ENCODE measurements at regions not wholly inside any gene's neighbourhood (a gene's known extent, or its start where the extent isn't known, plus 50 kb on each side); places are given as distances from the start of the nearest gene placed in this dataset.

GRCh38 chr3:148604270-148605085, 93.2 kb upstream of the AGTR1 start:
- no peaks in the 10 kb centered on the region for H3K9me3 ChIP-seq (ENCODE audit: control insufficient read depth, insufficient read depth, low read length)
- no peak for TF ChIP-seq EZH2phosphoT487 (IDR thresholded peaks at IDR 0.05; ENCODE audit: borderline replicate concordance, low read length)
- TF ChIP-seq CTCF (IDR thresholded peaks at IDR 0.05; ENCODE audit: low read depth, low read length, poor library complexity, severe bottlenecking), result no peak
- no peaks in the 10 kb centered on the region for H4K20me1 ChIP-seq (ENCODE audit: control insufficient read depth, insufficient read depth, low read depth, low read length)
- H3K79me2 ChIP-seq (ENCODE audit: control insufficient read depth, low read length), result no peaks in the 10 kb centered on the region
- no peaks in the 10 kb centered on the region for H3K27me3 ChIP-seq (ENCODE audit: control insufficient read depth, low read length)
- H3K4me3 ChIP-seq (ENCODE audit: low read length), result no peak overlapping the region
- no peaks in the 10 kb centered on the region for H3F3A ChIP-seq (ENCODE audit: control insufficient read depth, insufficient read depth)
- no peaks in the 10 kb centered on the region for H3K36me3 ChIP-seq (ENCODE audit: control insufficient read depth, low read length)
- no peaks in the 10 kb centered on the region for H3K4me1 ChIP-seq (ENCODE audit: control insufficient read depth, low read length)
- H3K9me2 ChIP-seq (replicated peaks; ENCODE audit: control insufficient read depth, low read length), result no peaks in the 10 kb centered on the region
- H3K4me2 ChIP-seq (ENCODE audit: low read length), result no peak overlapping the region
- no peak overlapping the region for H3K27ac ChIP-seq (ENCODE audit: low read depth, low read length)

- no peak for TF ChIP-seq CTCF (IDR thresholded peaks at IDR 0.05; ENCODE audit: low read depth, low read length, poor library complexity, severe bottlenecking)
- Histone ChIP-seq H3K27me3 (ENCODE audit: control insufficient read depth, low read length) (no peaks in the 10 kb centered on the region), H4K20me1 (ENCODE audit: control insufficient read depth, insufficient read depth, low read depth, low read length) (no peaks in the 10 kb centered on the region), H3K4me1 (ENCODE audit: control insufficient read depth, low read length) (no peaks in the 10 kb centered on the region), H3K27ac (ENCODE audit: low read depth, low read length) (no peak overlapping the region), H3K79me2 (ENCODE audit: control insufficient read depth, low read length) (no peaks in the 10 kb centered on the region), H3F3A (ENCODE audit: control insufficient read depth, insufficient read depth) (no peaks in the 10 kb centered on the region), H3K4me2 (ENCODE audit: low read length) (no peak overlapping the region), H3K4me3 (ENCODE audit: low read length) (no peak overlapping the region), H3K36me3 (ENCODE audit: control insufficient read depth, low read length) (no peaks in the 10 kb centered on the region), H3K9me2 (replicated peaks; ENCODE audit: control insufficient read depth, low read length) (no peaks in the 10 kb centered on the region), H3K9me3 (ENCODE audit: control insufficient read depth, insufficient read depth, low read length) (no peaks in the 10 kb centered on the region)
Observed at GRCh38 chr3:148605521-148605920, 92.2 kb upstream of the AGTR1 start.

- Histone ChIP-seq H3F3A (ENCODE audit: control insufficient read depth, insufficient read depth) (no peaks in the 10 kb centered on the region), H3K27me3 (ENCODE audit: control insufficient read depth, low read length) (no peaks in the 10 kb centered on the region), H3K36me3 (ENCODE audit: control insufficient read depth, low read length) (no peaks in the 10 kb centered on the region), H3K27ac (ENCODE audit: low read depth, low read length) (no peak overlapping the region), H3K79me2 (ENCODE audit: control insufficient read depth, low read length) (no peaks in the 10 kb centered on the region), H3K4me2 (ENCODE audit: low read length) (no peak overlapping the region), H3K9me2 (replicated peaks; ENCODE audit: control insufficient read depth, low read length) (no peaks in the 10 kb centered on the region), H3K4me1 (ENCODE audit: control insufficient read depth, low read length) (no peaks in the 10 kb centered on the region), H3K9me3 (ENCODE audit: control insufficient read depth, insufficient read depth, low read length) (no peaks in the 10 kb centered on the region), H4K20me1 (ENCODE audit: control insufficient read depth, insufficient read depth, low read depth, low read length) (no peaks in the 10 kb centered on the region), H3K4me3 (ENCODE audit: low read length) (no peak overlapping the region)
- no peak for TF ChIP-seq EZH2phosphoT487 (IDR thresholded peaks at IDR 0.05; ENCODE audit: borderline replicate concordance, low read length)
- no peak for TF ChIP-seq CTCF (IDR thresholded peaks at IDR 0.05; ENCODE audit: low read depth, low read length, poor library complexity, severe bottlenecking)
Observed at GRCh38 chr3:148606979-148607378, 90.7 kb upstream of the AGTR1 start.
